GM19043 (cell line): ENCODE measurements at regions not wholly inside any gene's neighbourhood (a gene's known extent, or its start where the extent isn't known, plus 50 kb on each side); places are given as distances from the start of the nearest gene placed in this dataset.

ENCODE experiments used
- ATAC-seq: cut with Tn5 transposase; IDR thresholded peaks from one replicate; pipeline ENCODE4 v1.9.1; 2021; ENCODE audit warnings: low read depth; ENCODE audit not compliant: unreplicated experiment

DNA sequence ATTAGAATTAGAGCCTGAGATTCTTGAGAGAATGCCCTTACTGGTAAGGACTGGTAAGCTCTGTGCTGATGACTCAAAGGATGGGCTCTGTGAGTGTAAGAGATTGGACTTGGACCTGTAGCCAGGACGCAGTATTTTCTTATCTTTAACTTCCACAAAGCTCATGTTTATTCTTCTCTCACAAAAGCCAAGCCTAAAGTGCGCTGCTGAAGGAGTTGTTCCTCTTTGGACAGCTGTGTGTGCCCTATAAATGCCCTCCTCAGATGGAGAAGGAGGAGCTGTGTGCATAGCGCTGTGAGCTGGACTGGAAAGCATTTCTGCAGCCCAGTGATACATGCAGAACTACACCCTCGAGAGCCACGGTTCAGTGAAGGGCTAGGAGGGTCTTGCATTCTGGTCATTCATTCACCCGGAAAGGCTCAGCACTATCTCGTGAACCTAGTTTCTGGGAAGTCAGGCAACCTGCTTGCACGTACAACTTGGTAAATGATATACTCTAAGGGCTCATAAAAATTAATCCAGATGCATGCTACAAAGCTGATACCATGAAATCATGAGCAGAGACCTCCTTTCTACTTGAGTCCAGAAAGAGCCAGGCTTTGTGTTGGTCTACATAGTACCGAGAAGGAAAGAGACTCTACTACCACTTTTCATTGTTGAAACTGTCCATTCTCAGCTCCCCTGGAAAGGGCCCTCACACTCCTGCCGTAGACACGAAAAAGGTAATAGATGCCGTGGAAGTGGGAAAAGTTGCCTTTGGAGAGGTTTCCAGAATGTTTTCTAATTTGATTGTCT lies 103.0 kb upstream of the TBL1XR1 start:
- ATAC-seq = peak; percentile 88

DNA sequence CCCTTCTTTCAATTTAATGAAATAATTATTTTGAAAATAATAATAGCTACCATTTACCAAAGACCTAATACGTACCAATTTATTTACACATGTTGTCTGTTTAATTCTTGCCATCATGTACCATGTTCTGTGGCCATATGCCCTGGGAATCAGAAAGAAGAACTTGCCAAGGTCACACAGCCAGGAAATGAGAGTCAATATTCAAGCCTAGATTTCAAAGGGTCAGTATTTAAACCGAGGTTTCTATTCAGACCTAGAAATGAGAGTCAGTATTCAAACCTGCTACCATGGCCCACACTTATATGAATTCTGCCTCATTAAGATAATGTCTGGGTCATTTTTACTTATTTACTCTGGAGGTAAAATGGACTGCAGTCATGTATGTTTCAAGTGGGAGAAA lies 103.6 kb upstream of the TBL1XR1 start:
- ATAC-seq = peak; percentile 37

DNA sequence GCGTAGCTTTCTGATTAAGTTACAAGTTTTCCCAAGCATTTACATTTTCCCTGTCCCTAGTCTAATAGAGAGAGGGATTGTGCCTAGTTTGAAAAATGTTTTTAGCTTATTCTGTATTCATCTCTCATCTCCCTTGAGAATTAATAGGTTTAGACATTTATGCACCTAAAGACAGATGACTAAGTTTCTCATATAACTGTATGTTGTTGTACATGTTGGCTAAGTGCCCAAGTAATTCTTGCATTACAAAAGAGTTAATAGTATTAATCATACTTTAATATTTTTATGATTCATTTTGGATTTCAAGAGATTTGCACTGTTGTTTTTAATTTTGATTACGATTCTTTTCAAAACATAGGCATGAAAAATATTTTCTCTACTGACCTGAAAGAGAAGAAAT lies 109.0 kb upstream of the TBL1XR1 start:
- no peak for ATAC-seq

DNA sequence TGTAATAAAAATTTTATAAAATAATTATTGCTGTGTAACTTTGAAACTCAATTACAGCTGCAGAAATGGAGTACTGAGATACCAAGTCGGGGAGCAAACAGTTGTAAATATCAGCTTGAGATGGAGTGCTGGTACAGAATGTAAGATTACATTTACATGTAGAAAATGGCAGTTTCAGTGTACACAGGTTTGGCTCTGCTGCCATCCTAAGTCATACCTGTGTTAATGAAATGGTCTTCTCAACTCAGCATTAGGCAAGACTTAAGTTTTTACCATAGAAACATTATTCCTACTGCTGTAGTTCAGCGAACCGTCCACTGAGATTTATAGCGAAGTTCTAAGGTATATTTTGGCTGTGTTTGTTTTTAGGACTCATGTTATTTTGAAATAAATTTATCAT lies 110.1 kb upstream of the TBL1XR1 start:
- ATAC-seq = no peak

DNA sequence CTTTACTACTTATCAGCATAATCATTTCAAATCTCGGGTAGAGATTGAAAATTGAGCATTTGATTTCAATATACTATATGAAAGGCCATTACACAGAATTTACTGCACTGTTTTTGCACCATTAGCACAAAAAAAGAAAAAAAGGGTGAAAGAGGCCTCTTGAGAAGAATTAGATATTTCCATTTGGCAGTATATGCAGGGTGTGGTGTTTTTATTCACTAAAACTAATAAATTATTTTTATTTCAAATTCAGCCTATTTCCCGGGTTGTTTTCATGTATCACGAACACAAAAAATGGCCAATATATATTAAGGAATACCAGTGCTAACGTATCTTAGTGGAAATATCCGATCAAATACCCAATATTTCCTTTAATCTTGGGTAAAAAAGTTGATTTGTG lies 110.5 kb upstream of the TBL1XR1 start:
- no peak for ATAC-seq

DNA sequence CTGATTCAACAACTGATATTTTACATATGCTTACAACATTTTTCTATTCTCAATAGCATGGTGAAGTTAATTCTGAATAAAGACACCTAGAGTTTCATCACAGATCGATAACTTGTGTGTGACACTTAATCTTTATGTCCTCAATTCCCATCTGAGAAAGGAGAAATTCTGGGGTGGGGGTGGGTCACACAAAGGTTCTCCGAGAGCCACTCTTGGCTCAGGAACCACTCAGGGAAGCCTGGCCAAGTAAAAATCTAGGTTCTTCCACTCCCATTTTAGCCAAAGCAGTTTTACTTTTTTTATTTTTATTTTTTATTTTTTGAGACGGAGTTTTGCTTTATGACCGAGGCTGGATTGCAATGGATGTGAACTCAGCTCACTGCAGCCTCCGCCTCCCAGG lies 111.0 kb upstream of the TBL1XR1 start:
- ATAC-seq = no peak

DNA sequence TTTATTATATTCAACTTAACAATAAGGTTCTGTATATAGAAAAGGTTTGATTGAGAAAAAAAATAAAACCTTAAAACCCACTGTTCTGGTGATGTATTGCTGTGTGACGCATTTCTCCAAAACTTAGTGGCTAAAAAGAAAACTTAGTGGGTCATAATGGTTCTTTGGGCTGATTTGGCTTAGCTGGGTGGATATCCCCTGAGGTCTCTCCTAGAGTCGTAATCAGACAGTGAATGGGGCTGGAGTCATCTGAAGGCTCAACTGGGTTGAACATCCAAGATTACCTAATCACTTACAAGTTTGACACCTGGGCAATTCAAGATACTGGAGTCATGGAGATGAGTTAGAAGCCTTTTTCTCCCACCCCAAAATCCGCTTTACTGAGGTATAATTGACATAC lies 111.6 kb upstream of the TBL1XR1 start:
- no peak for ATAC-seq

DNA sequence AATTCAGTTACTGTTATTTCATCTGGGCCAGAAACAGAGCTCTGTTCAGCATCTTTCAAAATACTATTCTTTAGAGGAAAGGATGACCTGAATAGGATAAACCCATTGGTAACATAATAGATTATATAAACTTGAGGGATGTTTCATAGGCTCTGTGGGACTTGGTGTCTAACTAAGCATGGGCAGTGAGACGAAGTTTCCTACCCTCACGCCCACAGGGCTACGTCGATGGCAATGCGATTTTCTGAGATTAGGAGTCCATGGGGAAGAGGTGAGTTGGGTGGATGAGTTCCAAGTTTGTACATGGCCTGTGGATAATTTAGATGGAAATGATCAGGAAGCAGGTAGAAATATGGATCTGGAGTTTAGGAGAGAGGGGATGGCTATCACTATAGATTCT lies 115.2 kb upstream of the TBL1XR1 start:
- no peak for ATAC-seq

DNA sequence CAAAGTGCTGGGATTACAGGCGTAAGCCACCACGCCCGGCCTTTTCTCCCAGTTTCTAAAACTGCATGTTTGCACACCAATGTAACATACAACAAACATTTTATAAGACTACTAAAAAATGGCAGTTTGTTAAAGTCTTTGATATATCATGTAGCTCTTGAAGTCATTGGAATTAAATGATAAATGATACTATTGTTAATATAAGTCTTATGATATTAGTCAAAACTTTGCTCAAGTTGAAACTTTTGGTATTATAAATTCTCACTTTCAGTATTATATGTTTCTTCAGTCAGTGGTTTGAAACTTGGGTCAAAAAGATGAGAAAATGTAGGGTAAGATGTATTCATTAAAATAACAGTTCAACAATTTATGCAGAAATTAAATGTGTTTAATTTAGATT lies 117.6 kb upstream of the TBL1XR1 start:
- ATAC-seq = no peak

DNA sequence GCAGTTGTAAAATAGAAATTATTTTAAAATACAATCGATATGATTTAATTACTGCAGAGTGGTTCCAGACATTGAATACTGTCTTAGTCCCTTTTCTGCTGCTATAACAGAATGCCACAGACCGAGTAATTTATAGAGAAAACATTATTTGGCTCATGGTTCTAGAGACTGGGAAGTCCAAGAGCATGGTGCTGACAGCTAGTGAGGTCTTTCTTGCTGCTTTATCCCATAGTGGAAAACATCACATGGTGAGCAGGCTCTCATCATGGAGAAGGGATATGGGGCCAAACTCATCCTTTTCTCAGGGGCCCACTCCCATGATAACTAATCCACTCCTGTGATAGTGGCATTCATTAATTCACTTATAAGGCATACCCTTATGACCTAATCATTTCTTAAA lies 120.0 kb upstream of the TBL1XR1 start:
- ATAC-seq = no peak

DNA sequence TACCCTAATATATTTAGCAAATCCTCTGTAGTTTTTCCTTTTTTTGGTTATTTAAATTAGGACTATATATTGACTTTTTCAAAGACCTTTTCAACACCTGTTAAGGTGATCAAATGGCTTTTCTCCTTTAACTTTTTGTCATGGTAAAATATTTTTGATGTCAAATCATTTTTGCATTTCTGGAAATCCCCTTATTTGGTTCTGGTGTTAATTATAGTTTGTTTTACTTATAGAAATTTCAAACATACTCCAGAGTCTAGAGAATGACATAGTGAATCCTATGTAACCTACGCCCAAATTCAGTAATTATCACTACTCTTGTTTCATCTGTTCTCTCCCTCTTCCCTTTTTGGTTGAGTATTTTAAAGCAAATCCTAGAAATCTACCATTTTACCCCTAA lies 121.3 kb upstream of the TBL1XR1 start:
- no peak for ATAC-seq

DNA sequence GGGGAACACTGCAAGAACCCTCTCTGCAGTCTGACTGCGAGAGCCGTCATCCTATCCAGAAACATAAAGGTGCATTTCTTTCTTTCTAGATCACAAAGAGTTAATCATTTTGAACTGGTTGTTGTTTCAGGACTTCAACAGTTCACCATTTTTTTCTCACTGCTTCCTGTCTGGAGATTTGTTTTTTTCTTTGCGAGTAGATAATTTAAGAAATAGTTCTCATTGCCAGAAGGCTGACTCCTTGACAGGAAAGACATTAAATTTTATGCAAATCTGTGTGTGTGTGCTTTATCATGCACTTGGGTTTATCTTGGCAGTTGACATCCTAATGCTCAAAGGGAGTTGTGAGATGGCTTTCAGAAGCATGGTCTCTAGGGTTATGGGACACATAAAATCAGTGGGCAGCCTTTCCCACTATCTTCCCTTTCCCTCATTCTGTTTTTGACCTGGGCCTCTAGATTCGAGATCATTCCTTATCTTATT lies 123.5 kb upstream of the TBL1XR1 start:
- peak; percentile 57 for ATAC-seq

DNA sequence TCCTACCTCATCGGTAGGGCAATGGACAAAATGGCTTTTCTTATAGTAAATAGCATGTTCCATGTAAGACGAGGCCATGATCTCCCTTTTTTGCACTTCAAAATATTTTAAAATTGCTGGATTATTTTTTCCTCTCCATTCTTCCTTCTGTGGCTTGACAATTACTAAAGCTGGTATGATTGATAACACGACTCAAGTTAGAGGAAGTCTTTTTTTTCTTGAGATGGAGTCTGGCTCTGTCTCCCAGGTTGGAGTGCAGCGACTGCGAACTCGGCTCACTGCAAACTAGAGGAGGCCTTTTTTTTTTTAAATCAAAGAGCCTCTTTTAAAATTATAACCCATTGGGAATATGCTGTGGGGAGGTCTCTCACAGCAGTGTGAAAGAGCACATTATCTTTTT lies 124.5 kb upstream of the TBL1XR1 start:
- no peak for ATAC-seq

DNA sequence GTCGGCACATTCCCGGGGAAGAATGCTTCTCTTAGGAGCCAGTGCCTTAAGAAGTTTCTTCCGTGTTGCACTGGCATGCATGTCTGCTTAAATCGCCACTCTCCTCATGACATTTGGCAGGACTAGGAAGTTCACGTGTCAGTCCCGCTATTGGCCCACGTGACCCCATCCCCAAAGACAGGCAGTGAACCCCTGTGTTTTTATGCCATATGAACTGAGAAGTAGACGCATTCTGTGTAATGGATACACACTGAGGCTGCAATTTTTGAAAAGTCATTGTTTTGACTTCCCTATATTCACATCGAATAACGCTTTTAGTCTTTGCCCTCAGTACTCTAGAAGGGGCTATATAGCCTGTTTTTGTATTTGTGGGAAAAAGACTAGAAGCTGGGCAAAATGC lies 125.6 kb upstream of the TBL1XR1 start:
- no peak for ATAC-seq

DNA sequence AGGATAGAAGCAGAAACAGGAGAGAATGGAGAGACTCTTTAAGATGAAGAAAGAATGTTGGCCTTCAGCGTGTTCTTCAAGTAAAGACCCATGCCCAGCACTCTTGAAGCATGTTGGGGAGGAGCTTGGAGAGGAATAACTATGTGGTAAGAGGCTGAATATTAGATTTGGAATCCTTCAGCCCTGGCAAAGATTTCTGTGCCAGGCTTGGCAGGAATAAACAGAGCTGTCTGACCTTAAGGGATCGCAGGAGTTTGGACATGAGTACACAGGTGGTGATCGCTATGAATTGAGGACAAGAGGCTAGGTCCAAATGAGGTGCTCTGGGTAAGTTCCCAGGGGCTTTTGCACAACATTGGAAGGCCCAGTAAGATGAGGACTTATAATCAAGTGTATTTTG lies 132.6 kb upstream of the TBL1XR1 start:
- no peak for ATAC-seq

DNA sequence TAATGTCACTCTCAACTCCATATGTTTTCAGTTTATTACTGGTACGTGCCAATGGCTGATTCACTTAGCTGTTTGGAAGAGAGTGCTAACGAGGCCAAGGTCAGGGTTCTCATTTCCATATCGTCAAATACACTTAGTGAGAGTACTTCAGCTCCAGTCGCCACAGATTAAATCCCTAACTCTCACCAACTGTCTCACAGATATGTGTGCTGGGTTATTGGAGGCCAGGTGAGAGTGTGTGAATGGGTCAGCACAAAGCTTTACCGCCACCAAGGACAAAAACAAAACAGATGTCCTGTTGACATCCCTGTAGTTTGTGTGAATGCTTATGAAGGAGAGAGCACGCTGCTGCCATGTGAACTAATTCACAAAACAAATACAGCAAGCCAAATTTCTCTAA lies 133.5 kb upstream of the TBL1XR1 start:
- no peak for ATAC-seq

DNA sequence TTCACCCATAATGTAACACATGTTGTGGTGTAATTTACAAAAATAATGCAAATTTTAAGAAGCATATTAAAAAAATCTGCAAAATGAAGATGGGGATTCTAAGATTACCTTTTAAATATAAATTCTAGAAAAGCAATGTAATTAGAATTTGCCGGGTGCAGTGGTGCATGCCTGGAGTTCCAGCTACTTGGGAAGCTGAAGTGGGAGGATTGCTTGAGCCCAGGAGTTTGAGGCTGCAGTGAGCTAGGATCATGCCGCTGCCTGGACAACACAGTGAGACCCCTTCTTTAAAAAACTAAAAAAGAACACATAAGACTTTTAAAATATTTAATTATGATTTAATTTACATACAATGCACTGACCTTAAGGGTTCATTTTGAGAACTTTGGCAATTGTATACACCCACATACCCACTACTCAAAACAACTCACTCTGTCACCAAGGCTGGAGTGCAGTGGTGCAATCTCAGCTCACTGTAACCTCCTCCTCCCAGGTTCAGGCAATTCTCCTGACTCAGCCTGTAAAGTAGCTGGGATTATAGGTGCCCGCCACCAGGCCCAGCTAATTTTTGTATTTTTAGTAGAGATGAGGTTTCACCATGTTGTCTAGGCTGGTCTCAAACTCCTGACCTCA lies 134.0 kb upstream of the TBL1XR1 start:
- ATAC-seq = no peak

DNA sequence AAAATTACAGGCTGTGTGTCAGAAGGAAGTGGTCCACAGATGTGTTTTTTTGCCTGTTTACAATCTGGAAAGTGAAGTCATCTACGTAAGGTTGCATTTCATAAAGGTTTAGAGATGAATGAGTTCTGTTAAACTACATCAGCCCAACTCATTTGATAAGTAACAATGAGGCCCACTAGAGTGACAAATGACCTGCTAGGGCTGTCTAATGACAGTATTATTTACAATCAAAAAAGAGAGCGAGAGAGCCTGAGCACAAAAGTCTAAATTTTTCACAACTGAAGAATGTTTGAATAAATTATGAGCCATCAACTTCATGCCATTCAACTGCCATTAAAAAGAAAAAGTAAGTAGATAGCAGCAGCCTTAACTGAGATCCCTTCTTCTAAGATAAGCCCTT lies 135.7 kb upstream of the TBL1XR1 start:
- no peak for ATAC-seq

DNA sequence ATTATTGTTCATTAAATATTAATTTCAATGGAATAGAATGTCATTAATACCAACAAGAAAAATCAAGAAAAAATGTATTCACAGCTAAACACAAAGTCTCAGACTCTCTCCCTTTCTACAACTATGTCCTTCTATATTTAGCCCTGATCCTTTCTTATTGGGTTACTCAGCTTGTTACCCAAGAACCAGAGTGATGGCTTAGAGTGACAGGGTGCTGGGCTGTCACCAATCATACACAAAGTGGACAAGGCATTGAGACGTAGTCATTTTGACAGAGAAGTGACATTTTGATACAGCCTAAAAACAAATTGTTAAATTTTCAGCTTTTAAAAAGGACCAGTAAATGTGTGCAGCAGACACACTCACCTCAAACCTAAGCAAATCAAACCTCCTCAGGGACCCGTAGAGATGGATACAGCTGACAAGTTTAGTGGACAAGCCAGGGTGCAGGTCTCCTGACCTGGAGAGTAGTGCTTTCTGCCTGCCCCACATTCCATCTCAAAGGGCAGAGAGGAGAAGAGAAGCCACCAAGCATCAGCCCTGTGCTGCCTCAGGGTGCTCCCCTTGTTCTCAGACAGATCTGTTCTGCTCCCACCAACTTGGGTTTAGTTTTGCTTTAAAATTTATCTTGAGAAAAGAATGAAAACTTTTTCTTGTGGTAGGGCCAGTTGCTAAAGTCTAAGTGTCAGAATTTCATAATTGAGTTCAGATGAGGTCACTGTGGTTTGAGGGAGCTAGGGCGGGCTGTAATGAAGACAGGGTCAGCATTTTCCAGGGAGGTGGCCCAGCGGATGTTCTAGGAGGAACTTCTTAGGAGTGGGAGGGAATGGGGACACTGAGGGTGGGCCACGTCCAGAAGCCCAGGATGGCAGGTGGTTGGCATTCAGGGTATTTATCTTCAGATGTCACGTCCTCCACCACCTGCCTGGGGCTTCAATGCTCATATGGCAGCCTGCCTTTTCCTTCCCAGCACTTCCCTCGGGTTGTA lies 136.5 kb upstream of the TBL1XR1 start:
- no peak for ATAC-seq

DNA sequence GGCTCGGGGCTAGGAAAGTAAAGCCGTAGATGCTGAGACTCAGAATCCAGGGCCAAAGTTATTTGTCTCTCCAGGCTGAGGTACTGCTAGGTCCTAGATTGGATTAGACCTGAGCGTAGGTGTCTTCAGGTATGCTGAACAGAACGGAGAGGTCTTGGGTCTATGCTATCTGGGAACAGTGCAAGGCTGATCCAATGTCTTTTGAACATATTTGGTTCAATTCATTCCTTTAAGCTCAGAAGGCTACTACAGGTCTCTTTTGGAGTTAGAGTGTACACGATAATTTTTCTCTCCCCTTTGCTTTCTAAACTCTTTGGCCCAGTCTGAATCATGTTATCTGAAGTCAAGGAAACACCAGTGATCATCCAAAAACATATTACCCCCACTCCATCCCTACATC lies 137.5 kb upstream of the TBL1XR1 start:
- no peak for ATAC-seq

DNA sequence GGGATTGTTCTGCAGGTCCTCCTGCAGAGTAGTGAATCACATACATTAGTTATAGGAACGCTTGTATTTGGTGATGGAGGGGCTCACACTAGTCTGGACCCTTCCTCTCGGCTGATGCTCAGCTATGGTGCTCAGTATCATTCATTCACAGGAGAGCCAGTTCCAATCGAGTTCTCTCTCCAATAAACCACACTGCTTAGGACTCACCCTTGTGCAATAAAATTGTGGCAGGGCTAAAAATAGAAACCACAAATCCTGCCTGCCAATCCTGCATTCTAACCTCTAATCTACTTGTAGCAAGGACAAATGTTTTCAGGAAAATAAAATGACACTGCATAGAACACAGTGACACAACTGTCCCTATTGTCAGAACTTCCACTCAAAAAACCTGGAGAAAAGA lies 138.4 kb upstream of the TBL1XR1 start:
- no peak for ATAC-seq
